T-helper 17 cell (primary cell): ENCODE measurements at regions not wholly inside any gene's neighbourhood (a gene's known extent, or its start where the extent isn't known, plus 50 kb on each side); places are given as distances from the start of the nearest gene placed in this dataset.

Experiments
- ATAC-seq: fragments of 150-1000 bp; cut with Tn5 transposase; 2 replicates; pipeline ENCODE4 v1.10.0; 2021; ENCODE audit warnings: mild to moderate bottlenecking, moderate library complexity
- DNase-seq, 3 donors: peaks; one replicate each; pipeline versions ENCODE4 v3.0.0 to v3.0.0-alpha.2; 2020 to 2021
- H3K9me3 ChIP-seq: one replicate; pipeline ENCODE4 v1.7.0; 2013; ENCODE audit warnings: low read length, mild to moderate bottlenecking; ENCODE audit not compliant: control insufficient read depth, poor library complexity, severe bottlenecking
- H3K27ac Mint-ChIP-seq: one replicate; pipeline ENCODE4 v1.8.0; 2022; ENCODE audit warnings: mild to moderate bottlenecking, moderate library complexity, mixed read lengths
- H3K27me3 Mint-ChIP-seq: one replicate; pipeline ENCODE4 v1.8.0; 2022; ENCODE audit warnings: mixed read lengths
- H3K36me3 Mint-ChIP-seq: one replicate; pipeline ENCODE4 v1.8.0; 2022; ENCODE audit warnings: low read depth, mixed read lengths
- H3K4me1 Mint-ChIP-seq: one replicate; pipeline ENCODE4 v1.8.0; 2022; ENCODE audit warnings: mild to moderate bottlenecking, mixed read lengths
- H3K4me3 Mint-ChIP-seq: one replicate; pipeline ENCODE4 v1.8.0; 2022; ENCODE audit warnings: mild to moderate bottlenecking, moderate library complexity, mixed read lengths

GRCh38 chr9:20291201-20291600 is 331.1 kb downstream of the MLLT3 start:
- H3K9me3 ChIP-seq: no peaks in the 10 kb centered on the region
- ATAC-seq (no peak), DNase-seq (no peak)
- Mint-ChIP-seq H3K27me3 (no peaks in the 10 kb centered on the region), H3K27ac (no peak overlapping the region), H3K4me1 (peaks cover 3% of the 10 kb centered on the region), H3K36me3 (peaks cover 3% of the 10 kb centered on the region), H3K4me3 (no peak overlapping the region)

- no peak for ATAC-seq
- Mint-ChIP-seq H3K4me3 (no peak overlapping the region), H3K4me1 (peaks cover 6% of the 10 kb centered on the region), H3K27me3 (no peaks in the 10 kb centered on the region), H3K27ac (no peak overlapping the region), H3K36me3 (peaks cover 3% of the 10 kb centered on the region)
- H3K9me3 ChIP-seq: no peaks in the 10 kb centered on the region
- no peak for DNase-seq
These were observed 332.0 kb downstream of the MLLT3 start for GRCh38 chr9:20290257-20290656.

- peaks cover 6% of the 10 kb centered on the region for H3K4me1 Mint-ChIP-seq
- peaks cover 3% of the 10 kb centered on the region for H3K36me3 Mint-ChIP-seq
- H3K27ac Mint-ChIP-seq: no peak overlapping the region
- no peaks in the 10 kb centered on the region for H3K27me3 Mint-ChIP-seq
- H3K4me3 Mint-ChIP-seq: no peak overlapping the region
- no peaks in the 10 kb centered on the region for H3K9me3 ChIP-seq
- DNase-seq: no peak
- ATAC-seq: no peak
These were observed 332.8 kb downstream of the MLLT3 start for GRCh38 chr9:20289423-20290010.

- Mint-ChIP-seq H3K4me1 (peaks cover 6% of the 10 kb centered on the region), H3K27me3 (no peaks in the 10 kb centered on the region), H3K36me3 (peaks cover 3% of the 10 kb centered on the region), H3K4me3 (no peak overlapping the region), H3K27ac (no peak overlapping the region)
- ATAC-seq (no peak), DNase-seq (no peak)
- no peaks in the 10 kb centered on the region for H3K9me3 ChIP-seq
These were observed 335.3 kb downstream of the MLLT3 start for GRCh38 chr9:20286969-20287368.

- Mint-ChIP-seq H3K27me3 (no peaks in the 10 kb centered on the region), H3K4me3 (no peak overlapping the region), H3K4me1 (peaks cover 6% of the 10 kb centered on the region), H3K36me3 (peaks cover 3% of the 10 kb centered on the region), H3K27ac (no peak overlapping the region)
- no peak for DNase-seq
- H3K9me3 ChIP-seq: no peaks in the 10 kb centered on the region
- ATAC-seq: no peak
These were observed 336.1 kb downstream of the MLLT3 start for GRCh38 chr9:20286154-20286700.

- DNase-seq (no peak), ATAC-seq (no peak)
- H3K9me3 ChIP-seq: no peaks in the 10 kb centered on the region
- Mint-ChIP-seq H3K4me1 (peaks cover 8% of the 10 kb centered on the region), H3K4me3 (no peak overlapping the region), H3K36me3 (no peaks in the 10 kb centered on the region), H3K27me3 (no peaks in the 10 kb centered on the region), H3K27ac (no peak overlapping the region)
These were observed 337.6 kb downstream of the MLLT3 start for GRCh38 chr9:20284601-20285289.

GRCh38 chr9:20280330-20280729 is 342.0 kb downstream of the MLLT3 start:
- H3K4me1 Mint-ChIP-seq: peaks cover 2% of the 10 kb centered on the region
- H3K4me3 Mint-ChIP-seq: no peak overlapping the region
- H3K27me3 Mint-ChIP-seq: no peaks in the 10 kb centered on the region
- no peaks in the 10 kb centered on the region for H3K9me3 ChIP-seq
- no peak for ATAC-seq
- no peak overlapping the region for H3K27ac Mint-ChIP-seq
- DNase-seq: no peak
- no peaks in the 10 kb centered on the region for H3K36me3 Mint-ChIP-seq

- Mint-ChIP-seq H3K4me1 (peaks cover 2% of the 10 kb centered on the region), H3K4me3 (no peak overlapping the region), H3K27me3 (no peaks in the 10 kb centered on the region), H3K36me3 (no peaks in the 10 kb centered on the region), H3K27ac (no peak overlapping the region)
- DNase-seq (no peak), ATAC-seq (no peak)
- H3K9me3 ChIP-seq: no peaks in the 10 kb centered on the region
These were observed 345.5 kb downstream of the MLLT3 start for GRCh38 chr9:20276762-20277161.

- no peak for DNase-seq
- no peaks in the 10 kb centered on the region for H3K9me3 ChIP-seq
- no peak overlapping the region for H3K4me3 Mint-ChIP-seq
- ATAC-seq: no peak
- no peaks in the 10 kb centered on the region for H3K27me3 Mint-ChIP-seq
- H3K36me3 Mint-ChIP-seq: no peaks in the 10 kb centered on the region
- peaks cover 5% of the 10 kb centered on the region for H3K4me1 Mint-ChIP-seq
- no peak overlapping the region for H3K27ac Mint-ChIP-seq
These were observed 350.6 kb downstream of the MLLT3 start for GRCh38 chr9:20271723-20272122.

GRCh38 chr9:20271096-20271495 is 351.2 kb downstream of the MLLT3 start:
- H3K36me3 Mint-ChIP-seq: no peaks in the 10 kb centered on the region
- H3K4me3 Mint-ChIP-seq: no peak overlapping the region
- H3K4me1 Mint-ChIP-seq: peaks cover 5% of the 10 kb centered on the region
- ATAC-seq: no peak
- no peak for DNase-seq
- H3K27me3 Mint-ChIP-seq: no peaks in the 10 kb centered on the region
- H3K27ac Mint-ChIP-seq: no peak overlapping the region
- H3K9me3 ChIP-seq: no peaks in the 10 kb centered on the region

GRCh38 chr9:20270161-20270560 is 352.1 kb downstream of the MLLT3 start:
- DNase-seq: no peak
- no peaks in the 10 kb centered on the region for H3K9me3 ChIP-seq
- ATAC-seq: no peak
- peaks cover 5% of the 10 kb centered on the region for H3K4me1 Mint-ChIP-seq
- no peaks in the 10 kb centered on the region for H3K36me3 Mint-ChIP-seq
- no peaks in the 10 kb centered on the region for H3K27me3 Mint-ChIP-seq
- H3K4me3 Mint-ChIP-seq: no peak overlapping the region
- H3K27ac Mint-ChIP-seq: no peak overlapping the region

GRCh38 chr9:20269620-20270019 is 352.7 kb downstream of the MLLT3 start:
- Mint-ChIP-seq H3K36me3 (no peaks in the 10 kb centered on the region), H3K27me3 (no peaks in the 10 kb centered on the region), H3K4me1 (peaks cover 5% of the 10 kb centered on the region), H3K27ac (no peak overlapping the region), H3K4me3 (no peak overlapping the region)
- no peaks in the 10 kb centered on the region for H3K9me3 ChIP-seq
- no peak for DNase-seq
- no peak for ATAC-seq

GRCh38 chr9:20264896-20265295 is 357.4 kb downstream of the MLLT3 start:
- H3K9me3 ChIP-seq: no peaks in the 10 kb centered on the region
- no peak overlapping the region for H3K27ac Mint-ChIP-seq
- DNase-seq (no peak), ATAC-seq (no peak)
- no peaks in the 10 kb centered on the region for H3K4me1 Mint-ChIP-seq
- no peak overlapping the region for H3K4me3 Mint-ChIP-seq
- H3K36me3 Mint-ChIP-seq: no peaks in the 10 kb centered on the region
- no peaks in the 10 kb centered on the region for H3K27me3 Mint-ChIP-seq

- no peak for ATAC-seq
- no peak overlapping the region for H3K4me3 Mint-ChIP-seq
- no peaks in the 10 kb centered on the region for H3K9me3 ChIP-seq
- no peak for DNase-seq
- H3K27me3 Mint-ChIP-seq: no peaks in the 10 kb centered on the region
- H3K27ac Mint-ChIP-seq: no peak overlapping the region
- no peaks in the 10 kb centered on the region for H3K4me1 Mint-ChIP-seq
- H3K36me3 Mint-ChIP-seq: no peaks in the 10 kb centered on the region
These were observed 359.7 kb downstream of the MLLT3 start for GRCh38 chr9:20262611-20263010.
